ENCODE measurements at regions not wholly inside any gene's neighbourhood (a gene's known extent, or its start where the extent isn't known, plus 50 kb on each side); places are given as distances from the start of the nearest gene placed in this dataset.

GRCh38 chr1:213689260-213689659 lies 298.5 kb upstream of the PROX1 start (continued):
- TF ChIP-seq PREB (CRISPR knock-in tag; IDR thresholded peaks at IDR 0.05; ENCODE audit: borderline replicate concordance) (no peak), ATF2 (CRISPR knock-in tag; IDR thresholded peaks at IDR 0.05; ENCODE audit: borderline replicate concordance, low read depth) (no peak), ZNF396 (CRISPR knock-in tag; IDR thresholded peaks at IDR 0.05; ENCODE audit: borderline replicate concordance) (no peak), ZNF671 (CRISPR knock-in tag; IDR thresholded peaks at IDR 0.05) (no peak), ATF6 (CRISPR knock-in tag; IDR thresholded peaks at IDR 0.05) (no peak)

GRCh38 chr1:213690341-213690917 lies 297.3 kb upstream of the PROX1 start:
- peaks cover 15% of the 10 kb centered on the region for H3K4me1 Mint-ChIP-seq
- peaks cover 10% of the 10 kb centered on the region; the same call in 1 of the 2 replicates for H3K9me3 Mint-ChIP-seq
- DNase-seq (ENCODE audit: low spot score) (no peak), ATAC-seq (no peak)
- ChIA-PET POLR2A (no interaction called here), CTCF (no interaction called here)
- no peak overlapping the region for H3K4me3 Mint-ChIP-seq
- TF ChIP-seq ZNF281 (CRISPR knock-in tag; IDR thresholded peaks at IDR 0.05) (no peak), IRF1 (CRISPR knock-in tag; IDR thresholded peaks at IDR 0.05) (no peak), ZNF671 (CRISPR knock-in tag; IDR thresholded peaks at IDR 0.05) (no peak)
- H3K36me3 Mint-ChIP-seq: no peaks in the 10 kb centered on the region
- H3K27ac Mint-ChIP-seq: no peak overlapping the region
- H3K27me3 Mint-ChIP-seq (ENCODE audit: low read depth): no peaks in the 10 kb centered on the region; the same call in 1 of the 2 replicates

GRCh38 chr1:213692321-213692720 lies 295.5 kb upstream of the PROX1 start:
- POLR2A ChIA-PET: no interaction called here
- no peak for TF ChIP-seq JAZF1 (CRISPR knock-in tag; IDR thresholded peaks at IDR 0.05)
- no peak for TF ChIP-seq TP53 (CRISPR knock-in tag; IDR thresholded peaks at IDR 0.05)
- no peak for TF ChIP-seq STAT6 (CRISPR knock-in tag; conservative IDR thresholded peaks at IDR 0.05; ENCODE audit: low read depth)
- TF ChIP-seq GRHL2 (CRISPR knock-in tag; IDR thresholded peaks at IDR 0.05; ENCODE audit: insufficient replicate concordance, severe bottlenecking): no peak
- TF ChIP-seq RORB (CRISPR knock-in tag; IDR thresholded peaks at IDR 0.05): no peak
- TF ChIP-seq NFE2L1 (CRISPR knock-in tag; IDR thresholded peaks at IDR 0.05): no peak

More at GRCh38 chr1:213692321-213692720, 295.5 kb upstream of the PROX1 start:
- H3K4me1 Mint-ChIP-seq: peaks cover 7% of the 10 kb centered on the region
- H3K27ac Mint-ChIP-seq: no peak overlapping the region
- CTCF ChIA-PET: no interaction called here
- H3K9me3 Mint-ChIP-seq: peaks cover 10% of the 10 kb centered on the region; the same call in 1 of the 2 replicates
- no peaks in the 10 kb centered on the region for H3K36me3 Mint-ChIP-seq
- no peak for DNase-seq (ENCODE audit: low spot score)
- no peak for ATAC-seq
- H3K27me3 Mint-ChIP-seq (ENCODE audit: low read depth): no peaks in the 10 kb centered on the region; the same call in 1 of the 2 replicates
- H3K4me3 Mint-ChIP-seq: no peak overlapping the region
